HEK293 (cell line): ENCODE measurements at regions not wholly inside any gene's neighbourhood (a gene's known extent, or its start where the extent isn't known, plus 50 kb on each side); places are given as distances from the start of the nearest gene placed in this dataset.

Source experiments
- CTCF ChIA-PET: fragments of 350-600 bp; formaldehyde crosslinking; extraction: SDS; loops from one replicate; lab custom pipeline; 2021; ENCODE audit warnings: antibody characterized with exemption; lab: Yijun Ruan, JAX
- POLR2A ChIA-PET: fragments of 300-600 bp; formaldehyde crosslinking; extraction: SDS; loops from one replicate; lab custom pipeline; 2020; ENCODE audit warnings: antibody characterized with exemption, inconsistent platforms; lab: Yijun Ruan, JAX
- H3K27ac ChIP-seq: fragments of 200-500 bp; sonication (Bioruptor generic); 2 replicates; pipeline ENCODE4 v1.5.1; 2014; ENCODE audit warnings: low read depth, low read length, control low read depth, inconsistent platforms; ENCODE audit errors: extremely low read depth
- H3K36me3 ChIP-seq, 2 experiments: fragments of 200-500 bp in 1 of 2; sonication (Bioruptor generic) in 1 of 2; 1 replicate in 1 of 2; 2 replicates in 1 of 2; pipeline ENCODE4 v1.5.1; 2014 to 2017; ENCODE audit warnings: inconsistent platforms in 2 of 2, low read length in 2 of 2; ENCODE audit not compliant: control insufficient read depth in 2 of 2, insufficient read depth in 1 of 2
- H3K4me1 ChIP-seq: fragments of 200-500 bp; sonication (Bioruptor generic); 2 replicates; pipeline ENCODE4 v1.5.1; 2014; ENCODE audit warnings: mild to moderate bottlenecking, low read length, inconsistent platforms; ENCODE audit not compliant: control insufficient read depth, insufficient read depth
- H3K4me3 ChIP-seq: 2 replicates; pipeline ENCODE4 v1.5.1; 2011; ENCODE audit warnings: low read depth, mild to moderate bottlenecking, control low read depth, low read length, moderate library complexity
- H3K9me3 ChIP-seq: fragments of 200-500 bp; sonication (Bioruptor generic); 2 replicates; pipeline ENCODE4 v1.5.1; 2014; ENCODE audit warnings: low read depth, low read length, inconsistent platforms; ENCODE audit not compliant: control insufficient read depth, insufficient read depth
- CTCF ChIP-seq: fragments of 450-650 bp; formaldehyde crosslinking; IDR thresholded peaks from 2 replicates; pipeline ENCODE4 v1.5.1; 2016; ENCODE audit warnings: missing biosample characterization, missing genetic modification characterization
- GLIS1 ChIP-seq: fragments of 450-650 bp; formaldehyde crosslinking; IDR thresholded peaks from 2 replicates; pipeline ENCODE4 v1.5.1; 2016; ENCODE audit warnings: missing biosample characterization, missing genetic modification characterization
- IKZF3 ChIP-seq: fragments of 450-650 bp; IDR thresholded peaks from 2 replicates; pipeline ENCODE4 v1.5.0; 2018; ENCODE audit warnings: missing biosample characterization, mild to moderate bottlenecking, missing genetic modification characterization, moderate library complexity
- MYNN ChIP-seq: fragments of 450-650 bp; formaldehyde crosslinking; IDR thresholded peaks from 2 replicates; pipeline ENCODE4 v1.5.1; 2016; ENCODE audit warnings: missing biosample characterization, missing genetic modification characterization, borderline replicate concordance
- SCRT2 ChIP-seq: fragments of 450-650 bp; formaldehyde crosslinking; IDR thresholded peaks from 2 replicates; pipeline ENCODE4 v1.5.1; 2016; ENCODE audit warnings: missing biosample characterization, missing genetic modification characterization
- SP7 ChIP-seq: fragments of 450-650 bp; formaldehyde crosslinking; IDR thresholded peaks from 2 replicates; pipeline ENCODE4 v1.5.1; 2016; ENCODE audit warnings: missing biosample characterization, missing genetic modification characterization
- ZBTB17 ChIP-seq: fragments of 450-650 bp; formaldehyde crosslinking; IDR thresholded peaks from 2 replicates; pipeline ENCODE4 v1.5.1; 2016; ENCODE audit warnings: missing biosample characterization, missing genetic modification characterization
- ZBTB20 ChIP-seq: fragments of 450-650 bp; formaldehyde crosslinking; IDR thresholded peaks from 2 replicates; pipeline ENCODE4 v1.5.1; 2016; ENCODE audit warnings: missing biosample characterization, missing genetic modification characterization
- ZIC2 ChIP-seq: fragments of 450-650 bp; formaldehyde crosslinking; IDR thresholded peaks from 2 replicates; pipeline ENCODE4 v1.5.1; 2016; ENCODE audit warnings: missing biosample characterization, missing genetic modification characterization
- ZNF146 ChIP-seq: fragments of 450-650 bp; formaldehyde crosslinking; IDR thresholded peaks from 2 replicates; pipeline ENCODE4 v1.5.1; 2016; ENCODE audit warnings: missing biosample characterization, missing genetic modification characterization
- ZNF211 ChIP-seq: fragments of 450-650 bp; formaldehyde crosslinking; IDR thresholded peaks from 2 replicates; pipeline ENCODE4 v1.5.1; 2016; ENCODE audit warnings: low read depth, missing biosample characterization, missing genetic modification characterization
- ZNF223 ChIP-seq: fragments of 450-650 bp; formaldehyde crosslinking; IDR thresholded peaks from 2 replicates; pipeline ENCODE4 v1.5.1; 2016; ENCODE audit warnings: missing biosample characterization, missing genetic modification characterization
- ZNF341 ChIP-seq: fragments of 450-650 bp; formaldehyde crosslinking; IDR thresholded peaks from 2 replicates; pipeline ENCODE4; 2016; ENCODE audit warnings: low read depth, missing biosample characterization, missing genetic modification characterization
- ZNF366 ChIP-seq: fragments of 450-650 bp; formaldehyde crosslinking; conservative IDR thresholded peaks from 2 replicates; pipeline ENCODE4 v1.5.1; 2016; ENCODE audit warnings: missing biosample characterization, missing genetic modification characterization
- ZNF394 ChIP-seq: fragments of 450-650 bp; formaldehyde crosslinking; IDR thresholded peaks from 2 replicates; pipeline ENCODE4 v1.5.1; 2016; ENCODE audit warnings: missing biosample characterization, missing genetic modification characterization, mild to moderate bottlenecking, moderate library complexity, borderline replicate concordance
- ZNF514 ChIP-seq: fragments of 450-650 bp; formaldehyde crosslinking; IDR thresholded peaks from 2 replicates; pipeline ENCODE4 v1.5.1; 2016; ENCODE audit warnings: missing biosample characterization, missing genetic modification characterization
- ZNF555 ChIP-seq: fragments of 450-650 bp; formaldehyde crosslinking; conservative IDR thresholded peaks from 2 replicates; pipeline ENCODE4 v1.5.1; 2017; ENCODE audit warnings: missing biosample characterization, mild to moderate bottlenecking, missing genetic modification characterization, inconsistent platforms
- ZNF580 ChIP-seq: fragments of 450-650 bp; formaldehyde crosslinking; IDR thresholded peaks from 2 replicates; pipeline ENCODE4 v1.5.1; 2016; ENCODE audit warnings: missing biosample characterization, missing genetic modification characterization
- ZNF610 ChIP-seq: fragments of 450-650 bp; formaldehyde crosslinking; IDR thresholded peaks from 2 replicates; pipeline ENCODE4 v1.5.1; 2016; ENCODE audit warnings: missing biosample characterization, missing genetic modification characterization, borderline replicate concordance
- ZNF629 ChIP-seq: fragments of 450-650 bp; formaldehyde crosslinking; IDR thresholded peaks from 2 replicates; pipeline ENCODE4 v1.5.1; 2017; ENCODE audit warnings: missing biosample characterization, missing genetic modification characterization
- ZNF654 ChIP-seq: fragments of 450-650 bp; formaldehyde crosslinking; IDR thresholded peaks from 2 replicates; pipeline ENCODE4 v1.5.1; 2016; ENCODE audit warnings: low read depth, missing biosample characterization, missing genetic modification characterization
- ZNF704 ChIP-seq: fragments of 450-650 bp; formaldehyde crosslinking; IDR thresholded peaks from 2 replicates; pipeline ENCODE4 v1.5.1; 2016; ENCODE audit warnings: missing biosample characterization, missing genetic modification characterization
- ZNF792 ChIP-seq: fragments of 450-650 bp; formaldehyde crosslinking; IDR thresholded peaks from 2 replicates; pipeline ENCODE4 v1.5.1; 2016; ENCODE audit warnings: missing biosample characterization, missing genetic modification characterization
- ZNF830 ChIP-seq: fragments of 450-650 bp; IDR thresholded peaks from 2 replicates; pipeline ENCODE4 v1.5.0; 2018; ENCODE audit warnings: missing biosample characterization, missing genetic modification characterization, low read depth, mild to moderate bottlenecking, moderate library complexity
- ZSCAN16 ChIP-seq: fragments of 450-650 bp; formaldehyde crosslinking; IDR thresholded peaks from 2 replicates; pipeline ENCODE4 v1.5.1; 2016; ENCODE audit warnings: missing biosample characterization, missing genetic modification characterization
- TF ChIP-seq, protein P1 (sequence below): fragments of 450-650 bp; formaldehyde crosslinking; IDR thresholded peaks from 2 replicates; pipeline ENCODE4 v1.5.1; 2016; ENCODE audit warnings: missing biosample characterization, missing genetic modification characterization
- TF ChIP-seq, protein P2 (sequence below): fragments of 450-650 bp; IDR thresholded peaks from 2 replicates; pipeline ENCODE4 v1.5.1; 2018; ENCODE audit warnings: missing biosample characterization, mild to moderate bottlenecking, missing genetic modification characterization
- TF ChIP-seq, protein P3 (sequence below): fragments of 450-650 bp; formaldehyde crosslinking; IDR thresholded peaks from 2 replicates; pipeline ENCODE4 v1.5.1; 2016; ENCODE audit warnings: missing biosample characterization, missing genetic modification characterization

GRCh38 chr2:222054813-222055212, 244.0 kb downstream of the PAX3 start:
- H3K27ac ChIP-seq = no peak overlapping the region
- CTCF ChIA-PET = interaction anchor here (0.5 to 5.5 kb wide), 5 partner anchors 11 to 507 kb away, joined by 3 to 27 read pairs (median 5); no protein-coding TSS in a partner anchor
- no peaks in the 10 kb centered on the region for H3K36me3 ChIP-seq
- no peak overlapping the region for H3K4me3 ChIP-seq
- TF ChIP-seq ZNF146 (tag by site-specific recombination) (no peak), ZNF366 (no peak), IKZF3 (no peak), ZSCAN16 (tag by site-specific recombination) (no peak), ZNF211 (no peak), SP7 (no peak)
- TF ChIP-seq, protein P1, sequence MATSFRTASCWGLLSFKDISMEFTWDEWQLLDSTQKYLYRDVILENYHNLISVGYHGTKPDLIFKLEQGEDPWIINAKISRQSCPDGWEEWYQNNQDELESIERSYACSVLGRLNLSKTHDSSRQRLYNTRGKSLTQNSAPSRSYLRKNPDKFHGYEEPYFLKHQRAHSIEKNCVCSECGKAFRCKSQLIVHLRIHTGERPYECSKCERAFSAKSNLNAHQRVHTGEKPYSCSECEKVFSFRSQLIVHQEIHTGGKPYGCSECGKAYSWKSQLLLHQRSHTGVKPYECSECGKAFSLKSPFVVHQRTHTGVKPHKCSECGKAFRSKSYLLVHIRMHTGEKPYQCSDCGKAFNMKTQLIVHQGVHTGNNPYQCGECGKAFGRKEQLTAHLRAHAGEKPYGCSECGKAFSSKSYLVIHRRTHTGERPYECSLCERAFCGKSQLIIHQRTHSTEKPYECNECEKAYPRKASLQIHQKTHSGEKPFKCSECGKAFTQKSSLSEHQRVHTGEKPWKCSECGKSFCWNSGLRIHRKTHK (tag by site-specific recombination) = no peak
- TF ChIP-seq, protein P2, sequence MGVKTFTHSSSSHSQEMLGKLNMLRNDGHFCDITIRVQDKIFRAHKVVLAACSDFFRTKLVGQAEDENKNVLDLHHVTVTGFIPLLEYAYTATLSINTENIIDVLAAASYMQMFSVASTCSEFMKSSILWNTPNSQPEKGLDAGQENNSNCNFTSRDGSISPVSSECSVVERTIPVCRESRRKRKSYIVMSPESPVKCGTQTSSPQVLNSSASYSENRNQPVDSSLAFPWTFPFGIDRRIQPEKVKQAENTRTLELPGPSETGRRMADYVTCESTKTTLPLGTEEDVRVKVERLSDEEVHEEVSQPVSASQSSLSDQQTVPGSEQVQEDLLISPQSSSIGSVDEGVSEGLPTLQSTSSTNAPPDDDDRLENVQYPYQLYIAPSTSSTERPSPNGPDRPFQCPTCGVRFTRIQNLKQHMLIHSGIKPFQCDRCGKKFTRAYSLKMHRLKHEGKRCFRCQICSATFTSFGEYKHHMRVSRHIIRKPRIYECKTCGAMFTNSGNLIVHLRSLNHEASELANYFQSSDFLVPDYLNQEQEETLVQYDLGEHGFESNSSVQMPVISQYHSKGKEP (tag by site-specific recombination) = no peak
- H3K4me1 ChIP-seq = peaks cover 8% of the 10 kb centered on the region
- POLR2A ChIA-PET = interaction anchor here (1.2 kb wide), 1 partner anchor 244 kb away, joined by 3 read pairs; the partner anchor contains the start of gene PAX3
- no peaks in the 10 kb centered on the region for H3K9me3 ChIP-seq

GRCh38 chr2:222052934-222053367, 245.8 kb downstream of the PAX3 start:
- no peaks in the 10 kb centered on the region for H3K36me3 ChIP-seq
- no peak overlapping the region for H3K4me3 ChIP-seq
- CTCF ChIA-PET = interaction anchor here (0.5 to 5.5 kb wide), 14 partner anchors 10 to 579 kb away, joined by 3 to 27 read pairs (median 3); no protein-coding TSS in a partner anchor
- no peak overlapping the region for H3K27ac ChIP-seq
- peaks cover 8% of the 10 kb centered on the region for H3K4me1 ChIP-seq
- no peaks in the 10 kb centered on the region for H3K9me3 ChIP-seq
- POLR2A ChIA-PET = no interaction called here
- TF ChIP-seq ZBTB20 (tag by site-specific recombination) (0 out of 2 replicates have a peak, but pooled peaks have one; percentile 18), ZNF514 (tag by site-specific recombination) (no peak), ZNF830 (no peak), ZNF792 (no peak), ZNF654 (no peak), ZBTB17 (tag by site-specific recombination) (peak; percentile 79), SCRT2 (peak; percentile 76), ZNF610 (tag by site-specific recombination) (peak; percentile 63; the same call in 1 of the 2 replicates), ZNF555 (no peak), ZNF394 (tag by site-specific recombination) (no peak), ZNF704 (no peak), ZNF629 (tag by site-specific recombination) (no peak), ZNF223 (tag by site-specific recombination) (no peak), ZNF341 (peak; percentile 82), MYNN (no peak), ZIC2 (tag by site-specific recombination) (peak; percentile 61; the same call in 1 of the 2 replicates), CTCF (tag by site-specific recombination) (peak; percentile 61), ZNF580 (no peak), GLIS1 (tag by site-specific recombination) (peak; percentile 43)
- TF ChIP-seq, protein P3, sequence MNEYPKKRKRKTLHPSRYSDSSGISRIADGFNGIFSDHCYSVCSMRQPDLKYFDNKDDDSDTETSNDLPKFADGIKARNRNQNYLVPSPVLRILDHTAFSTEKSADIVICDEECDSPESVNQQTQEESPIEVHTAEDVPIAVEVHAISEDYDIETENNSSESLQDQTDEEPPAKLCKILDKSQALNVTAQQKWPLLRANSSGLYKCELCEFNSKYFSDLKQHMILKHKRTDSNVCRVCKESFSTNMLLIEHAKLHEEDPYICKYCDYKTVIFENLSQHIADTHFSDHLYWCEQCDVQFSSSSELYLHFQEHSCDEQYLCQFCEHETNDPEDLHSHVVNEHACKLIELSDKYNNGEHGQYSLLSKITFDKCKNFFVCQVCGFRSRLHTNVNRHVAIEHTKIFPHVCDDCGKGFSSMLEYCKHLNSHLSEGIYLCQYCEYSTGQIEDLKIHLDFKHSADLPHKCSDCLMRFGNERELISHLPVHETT (tag by site-specific recombination) = no peak
